SK-N-SH (cell line): ENCODE measurements at regions not wholly inside any gene's neighbourhood (a gene's known extent, or its start where the extent isn't known, plus 50 kb on each side); places are given as distances from the start of the nearest gene placed in this dataset.

Source experiments
- CTCF ChIA-PET: fragments of 300-600, 350-600 bp; formaldehyde crosslinking; extraction: SDS; loops from one replicate; lab custom pipeline; 2021; lab: Yijun Ruan, JAX
- POLR2A ChIA-PET: fragments of 350-600 bp; sonication (Branson Sonifier 250); formaldehyde crosslinking; extraction: SDS; loops from one replicate; lab custom pipeline; 2020; ENCODE audit warnings: antibody characterized with exemption, inconsistent platforms; lab: Yijun Ruan, JAX
- DNase-seq: peaks from one replicate; pipeline ENCODE4 v3.0.0; 2012
- H2AFZ ChIP-seq: fragments of 200-600 bp; sonication (generic); 2 replicates; pipeline ENCODE4 v1.8.1; 2016; ENCODE audit warnings: antibody characterized with exemption, mild to moderate bottlenecking, low read depth
- H3F3A ChIP-seq: fragments of 200-600 bp; sonication (generic); replicated peaks from 2 replicates; pipeline ENCODE3; 2016; ENCODE audit warnings: antibody characterized with exemption, mild to moderate bottlenecking; ENCODE audit not compliant: insufficient read depth
- H3K27ac ChIP-seq, 2 experiments: fragments of 200-500 bp in 1 of 2; fragments of 200-600 bp in 1 of 2; sonication (Bioruptor generic) in 1 of 2; sonication (generic), shearing (Covaris generic) in 1 of 2; 2 replicates each; pipeline versions ENCODE4 v1.5.1 to v1.6.1; 2014 to 2016; ENCODE audit warnings: low read depth in 2 of 2, inconsistent platforms in 1 of 2, low read length in 1 of 2, mild to moderate bottlenecking in 1 of 2, mixed read lengths in 1 of 2
- H3K27me3 ChIP-seq: fragments of 200-600 bp; sonication (generic), shearing (Covaris generic); 2 replicates; pipeline ENCODE4 v1.6.1; 2016; ENCODE audit warnings: mixed run types; ENCODE audit not compliant: insufficient read depth
- H3K36me3 ChIP-seq, 2 experiments: fragments of 200-500 bp in 1 of 2; fragments of 200-600 bp in 1 of 2; sonication (Bioruptor generic) in 1 of 2; sonication (generic) in 1 of 2; replicated peaks in 1 of 2; 2 replicates each; pipeline versions ENCODE3 to v1.5.1; 2014 to 2016; ENCODE audit warnings: low read length in 1 of 2, mild to moderate bottlenecking in 1 of 2; ENCODE audit not compliant: insufficient read depth in 2 of 2, control insufficient read depth in 1 of 2
- H3K4me1 ChIP-seq, 2 experiments: fragments of 200-500 bp in 1 of 2; fragments of 200-600 bp in 1 of 2; sonication (Bioruptor generic) in 1 of 2; sonication (generic), shearing (Covaris generic) in 1 of 2; 2 replicates each; pipeline versions ENCODE4 v1.5.1 to v1.6.1; 2014 to 2016; ENCODE audit warnings: low read depth in 1 of 2, low read length in 1 of 2, mixed run types in 1 of 2; ENCODE audit not compliant: insufficient read depth in 2 of 2, control insufficient read depth in 1 of 2
- H3K4me2 ChIP-seq: fragments of 200-600 bp; sonication (generic), shearing (Covaris generic); 2 replicates; pipeline ENCODE4 v1.6.1; 2017; ENCODE audit warnings: mixed run types
- H3K4me3 ChIP-seq, 2 experiments: fragments of 200-500 bp in 1 of 2; fragments of 200-600 bp in 1 of 2; sonication (Bioruptor generic) in 1 of 2; sonication (generic), shearing (Covaris generic) in 1 of 2; 2 replicates each; pipeline versions ENCODE4 v1.5.1 to v1.8.1; 2014 to 2016; ENCODE audit warnings: low read depth in 2 of 2, inconsistent platforms in 1 of 2, low read length in 1 of 2, mild to moderate bottlenecking in 1 of 2, mixed read lengths in 1 of 2, moderate library complexity in 1 of 2
- H3K79me2 ChIP-seq: fragments of 200-600 bp; sonication (generic); 2 replicates; pipeline ENCODE4 v1.8.1; 2017; ENCODE audit warnings: mild to moderate bottlenecking; ENCODE audit not compliant: insufficient read depth
- H3K9ac ChIP-seq: fragments of 200-600 bp; sonication (generic); 2 replicates; pipeline ENCODE4 v1.6.1; 2017; ENCODE audit warnings: mixed run types
- H3K9me2 ChIP-seq: fragments of 200-600 bp; sonication (generic); 2 replicates; pipeline ENCODE4 v1.6.1; 2017; ENCODE audit warnings: mixed run types
- H3K9me3 ChIP-seq: fragments of 200-600 bp; sonication (generic); 2 replicates; pipeline ENCODE4 v1.6.1; 2017; ENCODE audit warnings: mixed run types, mild to moderate bottlenecking, moderate library complexity
- H4K20me1 ChIP-seq: fragments of 200-600 bp; sonication (generic); 2 replicates; pipeline ENCODE4 v1.6.1; 2017; ENCODE audit warnings: mild to moderate bottlenecking, mixed run types; ENCODE audit not compliant: insufficient read depth
- CHD2 ChIP-seq: fragments of 150-350 bp; IDR thresholded peaks from 2 replicates; pipeline ENCODE4 v1.6.1; 2018; ENCODE audit warnings: low read length; ENCODE audit not compliant: partially characterized antibody
- FOSL2 ChIP-seq: IDR thresholded peaks from 2 replicates; pipeline ENCODE4 v1.4.0; 2012; ENCODE audit warnings: low read depth, mild to moderate bottlenecking, moderate library complexity, borderline replicate concordance
- IRF3 ChIP-seq: fragments of 150-350 bp; IDR thresholded peaks from 2 replicates; pipeline ENCODE4 v1.6.1; 2016; ENCODE audit warnings: mild to moderate bottlenecking, low read depth, low read length
- JUND ChIP-seq: IDR thresholded peaks from 2 replicates; pipeline ENCODE4 v1.4.0; 2012
- MEF2A ChIP-seq: IDR thresholded peaks from 2 replicates; pipeline ENCODE4 v1.4.0; 2012; ENCODE audit warnings: low read depth, borderline replicate concordance
- NFIC ChIP-seq: IDR thresholded peaks from 2 replicates; pipeline ENCODE4 v1.4.0; 2012; ENCODE audit warnings: borderline replicate concordance
- RFX5 ChIP-seq: IDR thresholded peaks from 2 replicates; pipeline ENCODE4 v1.6.1; 2012; ENCODE audit warnings: mild to moderate bottlenecking, improper control_type of control experiment, low read length
- TEAD4 ChIP-seq: IDR thresholded peaks from 2 replicates; pipeline ENCODE4 v1.4.0; 2012; ENCODE audit warnings: mild to moderate bottlenecking, borderline replicate concordance; ENCODE audit not compliant: insufficient read depth
- USF2 ChIP-seq: fragments of 150-350 bp; IDR thresholded peaks from 2 replicates; pipeline ENCODE4 v1.6.1; 2017; ENCODE audit warnings: antibody characterized with exemption, low read length, low read depth, borderline replicate concordance
- ZBTB33 ChIP-seq: IDR thresholded peaks from 2 replicates; pipeline ENCODE4 v1.4.0; 2012; ENCODE audit warnings: low read depth, borderline replicate concordance
- WGBS: methylation state at CpG from one replicate; pipeline ENCODE4 v1.1.6; 2017; ENCODE audit warnings: low lambda C conversion rate; 5-methylcytosine and 5-hydroxymethylcytosine counted together

- POLR2A ChIA-PET, result no interaction called here
Observed at GRCh38 chr2:181366675-181367175, 90.5 kb upstream of the ITGA4 start.

GRCh38 chr2:181367411-181367810 lies 89.8 kb upstream of the ITGA4 start:
- Histone ChIP-seq H3K9me2 (no peaks in the 10 kb centered on the region), H3K9ac (no peak overlapping the region), H4K20me1 (no peaks in the 10 kb centered on the region), H3K4me1 (no peaks in the 10 kb centered on the region; a peak in 1 of 4 replicates), H3K4me2 (no peak overlapping the region), H3K4me3 (no peak overlapping the region), H3F3A (peaks cover 9% of the 10 kb centered on the region), H3K36me3 (no peaks in the 10 kb centered on the region), H3K27me3 (no peaks in the 10 kb centered on the region), H2AFZ (no peak overlapping the region), H3K27ac (no peak overlapping the region), H3K79me2 (no peaks in the 10 kb centered on the region), H3K9me3 (no peaks in the 10 kb centered on the region)
- no peak for DNase-seq
- WGBS, result 62% methylated on average over 3 of the region's 3 CpGs
- no peak for TF ChIP-seq USF2
- TF ChIP-seq IRF3, result no peak
- ChIA-PET CTCF (interaction anchor here (1.3 kb wide), 1 partner anchor 13 kb away, joined by 3 read pairs; no protein-coding TSS in a partner anchor), POLR2A (no interaction called here)

More at GRCh38 chr2:181366675-181367175, 90.5 kb upstream of the ITGA4 start:
- Histone ChIP-seq H3K27me3 (no peaks in the 10 kb centered on the region), H2AFZ (no peak overlapping the region), H3K4me2 (no peak overlapping the region), H3K79me2 (no peaks in the 10 kb centered on the region), H3K36me3 (no peaks in the 10 kb centered on the region), H3K9me3 (no peaks in the 10 kb centered on the region), H3K9me2 (no peaks in the 10 kb centered on the region), H4K20me1 (no peaks in the 10 kb centered on the region), H3K4me3 (no peak overlapping the region), H3K9ac (no peak overlapping the region), H3K27ac (no peak overlapping the region), H3K4me1 (no peaks in the 10 kb centered on the region; a peak in 1 of 4 replicates), H3F3A (peaks cover 5% of the 10 kb centered on the region)
- DNase-seq, result no peak
- CTCF ChIA-PET, result no interaction called here
- TF ChIP-seq CHD2 (no peak), TEAD4 (no peak), ZBTB33 (no peak), NFIC (no peak), FOSL2 (no peak), JUND (no peak), RFX5 (no peak), MEF2A (no peak)
- 66% methylated on average over 4 of the region's 4 CpGs for WGBS
